ENCODE measurements at regions not wholly inside any gene's neighbourhood (a gene's known extent, or its start where the extent isn't known, plus 50 kb on each side); places are given as distances from the start of the nearest gene placed in this dataset.

GRCh38 chr6:140134224-140134623 is 759.8 kb upstream of the CITED2 start:
- no peak for DNase-seq (ENCODE audit: low read depth)
- TF ChIP-seq CTCF (IDR thresholded peaks at IDR 0.05; ENCODE audit: insufficient read depth, low read depth, low read length, missing control alignments), result no peak

DNA sequence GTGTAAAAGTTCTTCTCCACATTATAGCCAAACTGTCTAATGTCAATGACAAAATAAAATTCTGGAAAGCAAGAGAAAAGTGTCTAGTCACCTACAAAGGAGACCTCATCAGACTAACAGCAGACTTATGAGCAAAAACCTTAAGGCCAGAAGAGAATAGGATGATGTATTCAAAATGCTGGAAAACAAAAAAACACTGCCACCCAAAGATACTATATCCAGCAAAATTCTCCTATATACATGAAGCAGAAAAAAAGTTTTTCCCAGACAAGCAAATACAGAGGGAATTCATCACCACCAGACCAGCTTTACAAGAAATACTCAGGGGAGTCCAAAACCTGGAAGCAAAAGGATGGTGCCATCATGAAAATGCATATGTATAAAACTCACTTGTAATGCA is 755.6 kb upstream of the CITED2 start:
- no peak for DNase-seq (ENCODE audit: low read depth)
- H3K4me3 ChIP-seq (ENCODE audit: low read length), result no peak overlapping the region
- TF ChIP-seq CTCF (IDR thresholded peaks at IDR 0.05; ENCODE audit: insufficient read depth, low read depth, low read length, missing control alignments), result no peak

More at GRCh38 chr6:140134224-140134623, 759.8 kb upstream of the CITED2 start:
- H3K4me3 ChIP-seq (ENCODE audit: low read length), result no peak overlapping the region

GRCh38 chr6:140124498-140124897 is 750.0 kb upstream of the CITED2 start:
- no peak for TF ChIP-seq CTCF (IDR thresholded peaks at IDR 0.05; ENCODE audit: insufficient read depth, low read depth, low read length, missing control alignments)

DNA sequence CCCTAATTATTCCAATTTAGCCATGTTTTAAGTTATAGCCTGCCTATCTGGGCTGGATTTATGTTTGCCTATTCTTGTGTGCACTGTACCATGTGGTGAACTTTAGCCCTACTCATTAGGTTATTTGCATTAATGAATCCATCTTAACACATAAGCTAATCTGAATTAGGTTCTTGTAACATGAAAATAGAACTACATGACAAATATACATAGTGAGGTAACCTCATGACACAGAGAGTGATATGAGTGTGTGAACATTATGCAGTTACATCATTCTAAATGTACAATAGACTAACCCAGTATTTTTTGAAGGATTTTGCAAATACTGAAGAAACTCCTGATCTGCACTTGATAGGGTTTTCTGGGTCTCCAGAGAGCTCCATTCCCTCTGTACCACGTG is 733.7 kb upstream of the CITED2 start:
- DNase-seq (ENCODE audit: low read depth), result no peak
- H3K4me3 ChIP-seq (ENCODE audit: low read length), result no peak overlapping the region
- TF ChIP-seq CTCF (IDR thresholded peaks at IDR 0.05; ENCODE audit: insufficient read depth, low read depth, low read length, missing control alignments), result no peak

More at GRCh38 chr6:140124498-140124897, 750.0 kb upstream of the CITED2 start:
- no peak overlapping the region for H3K4me3 ChIP-seq (ENCODE audit: low read length)
- DNase-seq (ENCODE audit: low read depth), result no peak

GRCh38 chr6:140107216-140107615 is 732.8 kb upstream of the CITED2 start:
- no peak overlapping the region for H3K4me3 ChIP-seq (ENCODE audit: low read length)
- no peak for DNase-seq (ENCODE audit: low read depth)
- no peak for TF ChIP-seq CTCF (IDR thresholded peaks at IDR 0.05; ENCODE audit: insufficient read depth, low read depth, low read length, missing control alignments)

DNA sequence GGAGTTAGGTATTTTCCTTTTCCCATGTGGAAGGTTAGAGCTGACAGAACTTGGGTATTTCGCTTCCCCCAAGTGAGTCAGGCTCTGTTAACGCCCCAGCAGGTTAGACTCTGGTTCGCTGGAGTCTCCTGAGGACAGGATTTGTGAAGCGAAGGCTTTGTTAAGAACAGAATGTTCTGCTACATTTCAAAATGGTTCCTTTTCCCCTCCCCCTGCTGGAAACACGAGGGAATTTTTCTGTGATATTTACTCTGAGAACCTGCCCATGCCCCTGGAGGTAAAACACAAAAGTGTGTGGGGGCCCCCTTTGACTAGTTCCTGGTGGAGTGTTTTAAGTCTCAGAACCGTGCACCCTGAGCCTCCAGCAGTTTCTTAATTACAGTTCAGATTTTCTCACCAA is 731.4 kb upstream of the CITED2 start:
- DNase-seq (ENCODE audit: low read depth), result peak; percentile 20
- peak; percentile 49 for TF ChIP-seq CTCF (IDR thresholded peaks at IDR 0.05; ENCODE audit: insufficient read depth, low read depth, low read length, missing control alignments)
- no peak overlapping the region for H3K4me3 ChIP-seq (ENCODE audit: low read length)

- no peak for DNase-seq (ENCODE audit: low read depth)
- TF ChIP-seq CTCF (IDR thresholded peaks at IDR 0.05; ENCODE audit: insufficient read depth, low read depth, low read length, missing control alignments), result no peak
Measured at GRCh38 chr6:140105241-140105640, 730.8 kb upstream of the CITED2 start.

More at GRCh38 chr6:140105241-140105640, 730.8 kb upstream of the CITED2 start:
- H3K4me3 ChIP-seq (ENCODE audit: low read length), result no peak overlapping the region

Measured in epithelial cell of esophagus (primary cell).